NCI-H774 (cell line): ENCODE measurements at regions not wholly inside any gene's neighbourhood (a gene's known extent, or its start where the extent isn't known, plus 50 kb on each side); places are given as distances from the start of the nearest gene placed in this dataset.
"Not testable (repeated sequence)": the region's sequence is repeated elsewhere in the genome, so short reads cannot be mapped to it uniquely, and the experiment has no call there.

ENCODE experiments used
- DNase-seq: peaks from one replicate; lab custom pipeline; 2025; lab: John Stamatoyannopoulos, UW

GRCh38 chr5:179409806-179410205 is 64.5 kb upstream of the ADAMTS2 start:
- no peak for DNase-seq

DNA sequence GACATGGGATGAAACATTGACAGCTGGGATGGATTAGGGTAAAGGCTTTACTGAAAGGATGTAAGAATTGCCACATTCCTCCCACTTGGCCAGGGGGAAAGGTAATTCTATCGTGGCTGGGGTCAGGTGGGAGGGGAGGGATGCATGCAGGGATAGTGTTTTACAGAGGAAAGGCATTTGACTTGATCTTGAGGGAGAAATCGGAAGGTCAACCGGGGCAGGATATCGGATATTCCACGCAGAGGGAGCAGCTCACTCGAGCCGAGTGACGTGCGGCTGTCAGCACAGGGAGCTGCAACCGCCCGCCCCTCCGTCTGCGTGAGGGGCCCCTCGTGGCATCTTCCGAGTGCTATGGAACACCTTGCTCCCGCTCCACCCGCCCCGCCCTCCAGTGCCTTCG is 63.4 kb upstream of the ADAMTS2 start:
- no peak for DNase-seq

GRCh38 chr5:179407191-179408175 is 62.2 kb upstream of the ADAMTS2 start:
- no peak for DNase-seq

GRCh38 chr5:179406031-179406961 is 61.0 kb upstream of the ADAMTS2 start:
- DNase-seq, result no peak

DNA sequence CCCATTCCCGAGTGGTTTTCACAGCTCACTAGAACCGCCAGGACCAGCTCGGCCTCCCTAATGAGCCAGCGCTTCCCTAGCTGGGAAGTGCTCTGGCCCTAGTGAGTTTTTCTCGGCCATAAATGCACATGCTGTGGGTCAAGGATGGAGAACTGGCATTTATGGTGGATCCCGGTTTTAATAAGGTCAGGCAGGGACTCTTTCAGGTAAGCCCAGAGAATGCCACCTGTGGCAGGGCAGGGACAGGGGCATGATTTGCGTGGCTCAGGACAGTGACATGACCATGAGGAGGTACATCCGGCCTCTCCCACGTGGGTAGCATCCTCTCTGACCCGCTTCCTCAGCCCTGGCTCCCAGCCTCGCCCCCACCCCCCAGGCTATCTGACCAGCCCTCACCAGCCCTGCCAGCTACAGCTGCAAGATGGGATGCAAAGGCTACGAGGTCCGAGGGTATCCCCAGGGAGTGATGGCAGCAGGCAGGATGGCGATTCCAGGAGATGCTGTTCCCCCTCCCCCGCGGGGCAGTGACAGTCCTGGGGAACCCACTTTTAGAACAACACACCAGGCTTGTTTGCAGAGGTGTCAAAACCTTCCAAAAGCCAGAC is 60.3 kb upstream of the ADAMTS2 start:
- no peak for DNase-seq

GRCh38 chr5:179405054-179405416 is 59.8 kb upstream of the ADAMTS2 start:
- no peak for DNase-seq

GRCh38 chr5:179404321-179405053 is 59.2 kb upstream of the ADAMTS2 start:
- no peak for DNase-seq

GRCh38 chr5:179403426-179404147 is 58.3 kb upstream of the ADAMTS2 start:
- DNase-seq, result no peak

GRCh38 chr5:179400435-179400834 is 55.2 kb upstream of the ADAMTS2 start:
- DNase-seq, result not testable (repeated sequence)

DNA sequence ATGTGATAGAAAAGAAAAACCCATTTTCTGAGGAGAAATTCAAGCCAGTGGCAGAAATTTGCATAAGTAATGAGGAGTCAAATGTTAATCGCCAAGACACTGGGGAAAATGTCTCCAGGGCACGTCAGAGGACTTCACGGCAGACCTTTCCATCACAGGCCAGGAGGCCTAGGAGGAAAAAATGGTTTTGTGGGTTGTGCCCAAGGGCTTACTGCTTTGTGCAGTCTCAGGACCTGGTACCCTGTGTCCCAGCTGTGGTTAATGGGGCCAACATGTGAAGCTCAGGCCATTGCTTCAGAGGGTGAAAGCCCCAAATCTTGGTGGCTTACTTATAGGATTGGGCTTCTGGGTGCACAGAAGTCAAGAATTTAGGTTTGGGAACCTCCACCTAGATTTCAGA is 54.8 kb upstream of the ADAMTS2 start:
- no peak for DNase-seq

- not testable (repeated sequence) for DNase-seq
These were observed 54.1 kb upstream of the ADAMTS2 start for GRCh38 chr5:179399327-179399726.

DNA sequence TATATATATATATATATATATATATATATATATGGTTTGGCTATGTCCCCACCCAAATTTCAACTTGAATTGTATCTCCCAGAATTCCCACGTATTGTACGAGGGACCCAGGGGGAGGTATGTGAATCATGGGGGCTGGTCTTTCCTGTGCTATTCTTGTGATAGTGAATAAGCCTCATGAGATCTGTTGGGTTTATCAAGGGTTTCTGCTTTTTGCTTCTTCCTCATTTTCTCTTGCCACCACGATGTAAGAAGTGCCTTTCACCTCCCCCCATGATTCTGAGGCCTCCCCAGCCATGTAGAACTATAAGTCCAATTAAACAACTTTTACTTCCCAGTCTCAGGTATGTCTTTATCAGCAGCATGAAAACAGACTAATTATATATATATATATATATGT is 52.3 kb upstream of the ADAMTS2 start:
- DNase-seq, result no peak
